CD4-positive, alpha-beta T cell treated with Interleukin-21 for 1 hour (primary cell): ENCODE measurements at regions not wholly inside any gene's neighbourhood (a gene's known extent, or its start where the extent isn't known, plus 50 kb on each side); places are given as distances from the start of the nearest gene placed in this dataset.

Experiments used
- DNase-seq: peaks from one replicate; pipeline ENCODE4 v3.0.0-alpha.2; 2020

DNA sequence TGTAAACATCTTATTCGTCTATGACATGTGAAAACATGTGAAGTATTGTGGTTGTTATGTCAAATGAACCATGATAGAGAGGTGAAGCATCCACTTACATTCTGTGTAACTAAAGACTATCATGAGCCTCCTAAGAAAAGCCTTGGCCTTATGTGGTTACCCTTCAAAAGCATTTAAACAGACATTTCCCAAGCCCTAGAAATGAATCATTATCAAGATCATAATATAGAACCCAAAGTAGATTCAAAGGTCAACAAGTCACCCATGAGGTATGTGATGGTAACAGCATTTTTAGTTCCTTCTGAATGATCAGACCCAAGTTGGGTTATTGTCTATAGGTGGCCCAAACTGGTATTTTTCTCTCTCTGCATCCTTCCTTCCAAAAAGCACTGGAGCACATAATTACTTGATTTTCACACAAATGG lies 408.0 kb downstream of the TBL1XR1 start:
- DNase-seq, result no peak

DNA sequence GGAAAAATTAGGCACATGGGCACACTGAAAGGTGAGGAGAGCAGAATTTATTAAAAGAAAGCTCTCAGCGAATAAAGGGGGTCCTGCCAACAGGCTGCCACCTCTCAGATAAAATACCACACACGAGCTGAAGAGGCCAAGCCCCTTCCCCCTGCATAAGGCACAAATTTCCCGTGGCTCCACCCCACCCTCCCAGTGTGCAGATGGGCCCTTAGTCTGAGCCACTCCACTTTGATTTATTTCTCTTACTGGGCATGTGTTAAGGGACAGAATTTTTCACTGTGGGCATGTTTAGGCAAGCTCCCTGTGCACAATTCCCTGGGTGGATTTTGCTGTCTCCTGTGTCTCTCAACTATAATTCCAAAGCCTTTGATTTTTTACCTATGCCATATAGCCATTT lies 409.8 kb downstream of the TBL1XR1 start:
- no peak for DNase-seq

DNA sequence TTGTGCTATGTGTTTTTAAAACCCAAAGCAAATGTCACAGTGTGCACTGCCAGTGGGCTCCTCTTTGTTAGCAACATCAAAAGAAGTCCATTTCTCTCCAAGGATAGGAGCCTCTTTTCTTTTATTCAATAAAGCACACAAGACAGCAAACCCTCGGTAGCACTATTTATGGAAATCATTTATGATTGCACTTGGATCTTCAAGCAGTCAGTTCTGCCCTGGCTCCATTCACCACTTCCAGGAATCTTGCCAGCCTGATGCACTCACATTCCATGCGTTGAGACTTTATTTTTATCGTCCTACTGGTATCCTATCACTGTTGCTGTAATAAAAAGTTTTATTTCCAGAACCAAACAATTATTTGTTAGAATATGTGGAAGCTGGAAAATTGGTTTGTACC lies 412.1 kb downstream of the TBL1XR1 start:
- DNase-seq, result no peak

- DNase-seq, result no peak
These were observed 416.5 kb downstream of the TBL1XR1 start for GRCh38 chr3:176780766-176781165.

DNA sequence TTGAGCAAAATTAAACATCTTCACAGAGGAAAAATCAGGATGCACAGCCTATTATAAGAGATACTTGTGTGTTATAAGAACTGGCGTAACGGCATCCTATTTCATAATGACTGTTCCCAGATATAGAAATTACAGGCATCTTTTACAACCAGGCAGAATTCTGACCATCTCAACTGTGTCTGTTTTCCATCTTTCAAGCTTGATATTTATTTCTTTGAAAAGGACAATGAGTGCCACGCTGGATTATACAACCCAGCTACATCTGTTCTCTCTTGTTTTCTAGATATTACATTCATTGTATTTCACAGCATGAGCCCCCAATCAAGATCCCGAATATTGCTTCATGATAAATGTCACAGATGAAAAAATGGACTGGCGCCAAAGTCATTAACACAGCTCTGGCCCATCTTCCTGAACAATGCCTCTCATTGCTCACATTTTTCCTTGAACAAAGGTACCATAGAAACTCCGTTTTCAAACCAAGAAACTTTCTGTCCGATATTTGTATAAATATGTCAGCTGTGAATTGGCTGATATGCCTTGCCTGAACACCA lies 420.6 kb downstream of the TBL1XR1 start:
- no peak for DNase-seq

- DNase-seq, result no peak
These were observed 427.6 kb downstream of the TBL1XR1 start for GRCh38 chr3:176769547-176770190.

GRCh38 chr3:176767385-176767784 lies 429.9 kb downstream of the TBL1XR1 start:
- DNase-seq, result no peak

GRCh38 chr3:176766862-176767261 lies 430.4 kb downstream of the TBL1XR1 start:
- DNase-seq, result no peak

GRCh38 chr3:176765382-176765900 lies 431.8 kb downstream of the TBL1XR1 start:
- DNase-seq, result no peak

- no peak for DNase-seq
These were observed 437.3 kb downstream of the TBL1XR1 start for GRCh38 chr3:176759815-176760506.

GRCh38 chr3:176757429-176757828 lies 439.9 kb downstream of the TBL1XR1 start:
- no peak for DNase-seq

- no peak for DNase-seq
These were observed 441.3 kb downstream of the TBL1XR1 start for GRCh38 chr3:176755977-176756376.

- no peak for DNase-seq
These were observed 441.7 kb downstream of the TBL1XR1 start for GRCh38 chr3:176755552-176755951.

DNA sequence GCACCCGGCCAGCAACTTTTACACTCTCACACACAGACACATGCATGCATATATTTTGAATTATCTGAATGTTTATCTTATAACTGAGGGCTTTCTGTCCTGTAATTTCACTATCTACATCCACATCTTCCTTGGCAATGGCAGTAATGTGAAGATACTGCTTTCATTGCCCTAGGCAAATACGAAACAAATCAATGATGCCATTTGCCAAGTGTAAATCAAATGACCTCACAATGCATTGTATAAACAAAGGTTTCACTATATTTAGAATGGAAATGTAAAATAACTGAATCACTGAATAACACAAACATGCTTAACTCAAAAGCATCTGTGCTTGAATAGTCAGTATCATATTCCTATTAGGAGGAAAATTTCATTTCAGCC lies 455.6 kb downstream of the TBL1XR1 start:
- DNase-seq, result no peak

DNA sequence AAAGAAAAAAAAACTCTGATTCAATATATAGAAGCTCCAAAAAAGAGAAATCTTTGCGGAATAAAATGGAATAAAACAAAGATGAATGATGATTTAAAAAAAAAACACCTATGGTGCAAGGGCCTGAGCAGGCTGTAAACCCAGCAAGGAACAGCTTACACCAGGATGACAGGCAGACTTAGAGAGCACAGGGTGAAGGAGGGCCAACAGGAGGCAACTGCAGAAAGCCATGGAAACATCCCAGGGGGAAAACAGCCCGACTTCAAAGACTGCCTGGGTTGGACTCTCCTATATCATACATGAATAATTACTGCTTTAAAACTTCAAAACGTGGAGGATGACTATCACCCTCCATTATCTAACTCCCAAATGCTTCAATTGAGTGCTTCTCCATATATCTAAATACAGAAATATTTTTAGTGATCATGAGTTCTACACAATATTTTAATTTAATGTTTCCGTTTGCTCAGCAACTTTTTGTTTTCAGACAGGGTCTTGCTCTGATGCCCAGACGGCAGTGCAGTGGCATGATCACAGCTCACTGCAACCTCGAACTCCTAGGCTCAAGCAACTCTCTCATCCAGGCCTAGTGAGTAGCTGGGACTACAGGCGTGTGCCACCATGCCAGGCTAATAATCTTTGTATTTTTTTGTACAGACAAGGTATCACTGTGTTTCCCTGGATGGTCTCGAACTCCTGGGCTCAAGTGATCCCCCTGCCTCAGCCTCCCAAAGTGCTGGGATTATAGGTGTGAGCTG lies 456.2 kb downstream of the TBL1XR1 start:
- DNase-seq, result no peak

- DNase-seq, result no peak
These were observed 458.1 kb downstream of the TBL1XR1 start for GRCh38 chr3:176739159-176739558.

DNA sequence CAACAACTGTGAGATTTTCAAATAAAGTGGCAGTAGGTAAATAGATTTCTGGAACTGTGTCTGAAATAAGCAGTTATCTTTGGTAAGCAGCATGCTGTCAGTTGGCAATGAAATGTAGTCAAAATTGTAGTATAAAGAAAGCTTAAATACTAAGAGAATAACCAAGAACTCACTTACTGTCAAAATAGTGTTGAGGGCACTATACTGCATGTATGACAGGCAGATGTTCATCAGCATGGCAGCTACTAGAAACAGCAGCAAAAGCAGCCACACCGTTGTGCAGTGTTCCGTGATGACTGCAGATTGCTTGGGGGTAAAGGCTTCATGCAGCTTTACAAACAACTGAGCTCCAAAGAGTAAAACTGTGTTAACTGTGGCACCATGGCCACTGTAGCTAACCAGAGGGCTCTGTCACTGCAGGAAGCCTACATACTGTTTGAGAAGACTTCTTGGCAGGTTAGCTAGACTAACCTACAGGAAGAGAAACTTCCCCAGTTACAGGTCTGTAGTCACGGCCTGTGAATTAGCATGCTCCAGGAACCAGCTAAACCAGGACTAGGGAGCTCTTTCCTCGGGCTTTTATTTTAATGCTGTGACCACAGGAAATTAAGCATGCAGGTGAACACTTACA lies 459.7 kb downstream of the TBL1XR1 start:
- DNase-seq, result no peak

DNA sequence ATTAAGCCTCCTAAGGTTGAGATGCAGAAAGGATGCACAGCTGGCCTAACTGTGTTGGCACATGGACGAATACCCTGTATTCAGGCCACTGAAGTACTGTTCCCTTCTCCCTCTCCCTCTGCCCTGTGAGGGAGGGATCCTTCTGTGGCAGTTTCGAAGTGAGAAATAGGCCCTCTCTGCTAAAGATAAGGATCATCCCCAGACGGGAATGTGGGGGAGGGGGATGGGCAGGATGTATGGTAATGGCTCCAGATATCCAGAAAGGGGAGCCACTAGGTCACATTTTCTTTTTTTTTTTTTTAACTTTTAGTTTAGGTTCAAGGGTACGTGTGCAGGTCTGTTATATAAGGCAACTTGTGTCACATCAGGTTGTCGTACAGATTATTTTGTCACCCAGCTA lies 463.1 kb downstream of the TBL1XR1 start:
- no peak for DNase-seq

GRCh38 chr3:176724394-176724759 lies 472.9 kb downstream of the TBL1XR1 start:
- no peak for DNase-seq

DNA sequence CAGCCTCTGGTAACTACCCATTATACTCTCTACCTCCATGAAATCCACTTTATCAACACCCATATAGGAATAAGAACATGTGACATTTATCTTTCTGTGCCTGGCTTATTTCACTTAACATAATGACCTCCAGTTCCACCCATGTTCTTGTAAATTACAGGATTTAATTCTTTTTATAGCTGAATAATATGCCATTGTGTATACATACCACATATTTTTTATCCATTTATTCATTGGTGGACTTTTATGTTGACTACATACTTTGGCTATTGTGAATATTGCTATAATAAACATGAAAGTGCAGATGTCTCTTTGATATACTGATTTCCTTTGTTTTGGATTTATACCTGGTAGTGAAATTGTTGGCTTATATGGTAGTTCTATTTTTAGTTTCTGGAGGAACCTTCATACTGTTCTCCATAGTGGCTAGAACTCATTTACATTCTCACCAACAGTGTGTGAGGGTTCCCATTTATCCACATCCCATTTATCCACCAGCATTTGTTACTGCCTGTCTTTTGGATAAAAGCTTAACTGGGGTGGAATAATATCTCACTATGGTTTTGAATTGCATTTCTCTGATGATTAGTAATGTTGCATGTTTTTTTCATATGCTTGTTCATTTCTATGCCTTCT lies 473.4 kb downstream of the TBL1XR1 start:
- no peak for DNase-seq

GRCh38 chr3:176714034-176714433 lies 483.2 kb downstream of the TBL1XR1 start:
- no peak for DNase-seq

DNA sequence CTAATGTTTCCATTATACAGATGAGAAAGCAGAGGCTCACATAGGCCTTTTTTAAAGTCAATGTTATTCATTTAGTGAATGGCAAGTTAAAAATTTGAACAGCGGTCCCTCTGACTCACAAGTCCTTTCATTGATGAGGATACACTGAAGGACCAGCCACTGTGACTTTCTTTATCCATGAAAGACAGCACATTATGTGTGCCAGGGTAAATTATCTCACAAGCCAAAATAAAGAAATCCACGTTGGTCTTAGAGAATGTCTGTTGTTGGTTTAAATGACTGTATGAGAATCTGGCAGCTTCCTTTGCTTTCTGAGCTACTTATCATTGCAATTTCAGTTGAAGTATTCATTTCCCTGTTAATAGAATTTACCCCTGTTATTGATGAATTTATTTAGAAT lies 485.1 kb downstream of the TBL1XR1 start:
- DNase-seq, result no peak

DNA sequence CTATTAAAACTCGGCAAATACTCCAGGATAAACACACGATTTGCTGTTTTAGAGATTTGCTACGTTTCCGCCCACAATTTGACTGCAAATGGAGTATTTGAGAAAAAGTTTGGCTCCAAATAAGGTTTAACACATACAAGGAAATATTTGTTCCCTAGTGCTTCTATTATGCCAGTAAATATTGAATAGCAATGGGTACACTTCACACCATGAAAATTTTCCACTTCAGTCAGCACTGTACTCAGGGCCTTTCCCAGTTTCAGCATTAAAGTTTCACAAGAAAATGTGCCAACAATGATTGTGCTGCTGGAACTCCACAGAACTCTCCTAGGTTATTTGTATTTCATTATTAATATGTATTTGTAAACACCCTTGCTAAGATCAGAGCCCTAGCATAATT lies 498.0 kb downstream of the TBL1XR1 start:
- DNase-seq, result no peak
